Activated T-cell treated with anti-CD3 and anti-CD28 coated beads for 48 hours (primary cell): ENCODE measurements at regions not wholly inside any gene's neighbourhood (a gene's known extent, or its start where the extent isn't known, plus 50 kb on each side); places are given as distances from the start of the nearest gene placed in this dataset.
"Not testable (repeated sequence)": the region's sequence is repeated elsewhere in the genome, so short reads cannot be mapped to it uniquely, and the experiment has no call there.

Experiments used
- DNase-seq: peaks from one replicate; pipeline ENCODE4 v3.0.0-alpha.2; 2020; ENCODE audit warnings: low read depth

DNA sequence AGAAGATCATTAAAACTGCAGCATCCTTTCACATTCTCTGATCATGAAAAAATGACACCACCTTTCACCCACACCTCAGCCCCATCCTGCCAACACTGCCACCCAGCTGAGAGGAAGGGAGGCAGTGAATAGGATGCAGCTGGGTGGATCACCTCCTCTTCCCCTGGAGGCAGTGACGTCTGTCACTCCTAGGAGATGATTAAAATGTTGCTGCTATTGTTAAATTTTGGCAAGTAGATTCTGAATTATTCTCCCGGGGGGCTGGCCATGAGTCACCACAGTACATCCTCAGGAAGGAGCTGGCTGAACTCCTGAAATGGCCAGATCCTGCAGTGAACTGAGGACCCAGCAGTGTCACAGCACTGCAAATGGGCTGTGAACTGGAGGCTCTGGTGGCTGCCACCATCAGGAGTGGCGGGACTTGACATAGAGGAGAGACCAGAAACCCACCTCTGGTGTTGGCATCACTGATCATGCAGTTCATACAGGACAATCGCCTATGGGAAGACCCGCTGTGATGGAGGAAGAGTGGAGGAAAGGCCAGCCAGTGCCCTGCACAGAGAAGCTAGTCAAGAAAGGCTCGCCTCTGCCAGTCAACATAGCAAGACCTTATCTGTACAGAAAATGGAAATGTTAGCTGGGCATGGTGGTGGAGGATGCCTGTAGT, 199.1 kb downstream of the FAM43A start:
- no peak for DNase-seq

DNA sequence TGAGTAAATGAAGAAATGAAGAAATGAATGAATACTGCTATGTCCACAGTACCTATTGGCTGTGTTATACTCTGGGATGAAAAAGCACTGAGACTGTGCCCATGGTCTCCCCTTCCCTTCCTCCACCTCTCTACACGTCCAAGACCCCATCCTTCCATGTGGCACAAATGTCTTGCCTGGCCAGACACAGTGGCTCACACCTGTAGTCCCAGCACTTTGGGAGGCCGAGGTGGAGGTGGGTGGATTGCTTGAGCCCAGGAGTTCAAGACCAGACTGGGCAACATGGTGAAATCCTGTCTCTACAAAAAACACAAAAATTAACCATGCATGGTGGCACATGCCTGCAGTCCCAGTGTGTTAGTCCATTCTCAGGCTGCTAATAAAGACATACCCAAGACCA, 200.1 kb downstream of the FAM43A start:
- no peak for DNase-seq

DNA sequence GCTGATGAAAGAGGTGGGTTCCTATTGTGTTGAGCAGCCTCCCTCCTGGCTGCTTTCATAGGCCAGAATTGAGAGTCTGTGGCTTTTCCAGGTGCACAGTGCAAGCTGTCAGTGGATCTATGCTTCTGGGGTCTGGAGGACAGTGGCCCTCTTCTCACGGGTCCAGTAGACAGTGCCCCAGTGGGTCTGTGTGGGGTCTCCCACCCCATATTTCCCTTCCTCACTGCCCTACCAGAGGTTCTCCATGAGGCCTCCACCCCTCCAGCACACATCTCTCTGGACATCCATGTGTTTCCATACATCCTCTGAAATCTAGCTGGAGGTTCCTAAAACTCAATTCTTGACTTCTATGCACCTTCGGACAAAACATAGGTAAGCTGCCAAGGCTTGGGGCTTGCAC, 201.2 kb downstream of the FAM43A start:
- DNase-seq = no peak

DNA sequence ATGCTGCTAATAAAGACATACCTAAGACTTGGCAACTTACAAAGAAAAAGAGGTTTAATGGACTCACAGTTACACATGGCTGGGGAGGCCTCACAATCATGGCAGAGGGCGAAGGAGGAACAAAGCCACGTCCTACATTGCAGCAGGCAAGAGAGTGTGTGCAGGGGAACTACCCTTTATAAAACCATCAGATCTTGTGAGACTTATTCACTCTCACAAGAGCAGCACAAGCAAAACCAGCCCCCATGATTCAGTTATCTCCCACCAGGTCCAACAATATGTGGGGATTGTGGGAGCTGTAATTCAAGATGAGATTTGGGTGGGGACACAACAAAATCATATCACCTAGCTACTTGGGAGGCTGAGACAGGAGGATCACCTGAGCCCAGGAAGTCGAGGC, 202.4 kb downstream of the FAM43A start:
- not testable (repeated sequence) for DNase-seq

DNA sequence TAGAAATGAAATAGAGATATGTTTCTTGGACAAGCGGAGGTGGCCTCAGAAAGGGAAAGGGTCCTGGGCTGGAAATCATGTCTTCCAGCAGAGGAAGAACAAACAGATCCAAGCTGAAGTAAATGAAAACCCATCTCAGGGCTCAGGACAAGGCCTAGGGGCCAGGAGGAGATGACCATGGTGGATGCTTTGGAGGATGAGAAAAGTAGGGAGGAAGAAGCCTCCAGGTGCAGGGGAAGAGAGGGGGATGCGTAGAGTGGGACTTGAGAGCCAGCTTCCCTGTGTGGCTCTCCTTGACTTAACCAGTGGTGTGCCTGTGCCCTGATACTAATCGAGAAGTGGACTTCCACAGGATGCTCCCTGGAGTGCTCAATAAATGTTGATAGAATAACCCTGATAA, 203.2 kb downstream of the FAM43A start:
- no peak for DNase-seq

DNA sequence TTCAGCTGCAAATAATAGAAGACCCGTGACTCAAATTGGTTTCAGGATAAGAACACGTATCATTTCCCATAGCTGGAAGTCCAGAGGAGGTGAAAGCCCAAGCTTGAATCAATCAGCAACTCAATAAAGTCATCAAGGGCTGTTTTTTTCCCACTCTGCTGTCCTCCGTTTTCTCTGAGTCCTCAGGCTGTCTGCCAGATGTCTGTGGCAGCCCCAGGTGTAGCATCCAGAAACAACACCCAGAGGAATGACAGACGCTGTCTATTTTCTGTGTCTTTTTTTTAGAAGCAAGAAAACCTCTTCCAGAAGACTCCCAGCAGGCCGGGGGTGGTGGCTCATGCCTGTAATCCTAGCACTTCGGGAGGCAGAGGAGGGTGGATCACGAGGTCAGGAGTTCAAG, 204.4 kb downstream of the FAM43A start:
- no peak for DNase-seq

DNA sequence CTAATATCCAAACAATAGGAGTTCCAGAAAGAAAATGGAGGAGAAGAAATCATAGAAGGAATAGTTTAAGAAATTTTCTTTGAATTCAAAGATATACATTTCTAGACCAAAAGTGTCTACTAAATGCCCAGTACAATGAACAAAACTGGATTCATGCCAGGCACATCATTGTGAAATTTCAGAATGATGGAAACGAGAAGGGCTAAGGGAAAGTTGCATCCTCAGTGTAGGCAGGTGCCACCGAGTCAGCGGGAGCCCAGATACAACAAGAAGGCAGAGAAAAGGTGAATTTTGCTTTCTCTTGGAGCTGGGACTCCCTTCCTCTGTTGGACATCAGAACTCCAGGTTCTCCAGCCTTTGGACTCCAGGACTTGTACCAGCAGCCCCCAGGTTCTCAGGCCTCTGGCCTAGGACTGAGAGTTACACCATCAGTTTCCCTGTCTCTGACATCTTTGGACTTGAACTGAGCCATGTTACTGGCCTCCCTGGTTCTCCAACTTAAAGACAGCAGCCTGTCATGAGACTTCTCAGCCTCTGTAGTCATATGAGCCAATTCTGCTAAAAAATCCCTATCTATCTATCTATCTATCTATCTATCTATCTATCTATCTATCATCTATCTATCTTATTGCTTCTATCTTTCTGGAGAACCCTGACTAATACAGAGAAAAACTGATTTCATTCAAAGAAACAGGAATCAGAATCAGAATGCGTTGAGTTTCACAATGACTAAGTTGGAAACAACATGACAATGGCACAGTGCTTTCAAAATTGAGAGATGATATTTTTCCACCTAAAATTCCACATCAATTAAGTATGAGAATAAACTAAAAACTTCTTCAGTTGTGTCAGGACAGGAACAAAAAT, 207.7 kb downstream of the FAM43A start:
- no peak for DNase-seq

DNA sequence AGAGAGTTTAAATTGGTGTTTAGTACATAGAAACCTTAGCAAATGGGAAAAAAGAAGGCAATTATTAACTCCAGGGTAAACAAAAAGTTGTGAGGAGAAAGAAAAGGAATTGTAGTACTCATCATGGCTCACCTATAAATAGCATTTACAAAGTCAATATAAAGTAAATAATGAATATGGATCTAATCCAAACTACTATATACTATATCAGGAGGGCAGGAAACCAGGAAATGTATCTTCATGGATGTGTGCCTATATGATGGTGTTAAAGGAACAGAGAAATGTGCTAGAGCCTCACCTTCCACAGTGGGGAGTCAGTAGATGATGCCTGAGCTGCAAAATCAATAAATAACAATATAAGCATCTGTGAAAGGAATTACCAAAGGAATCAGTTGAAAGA, 208.9 kb downstream of the FAM43A start:
- DNase-seq = no peak

DNA sequence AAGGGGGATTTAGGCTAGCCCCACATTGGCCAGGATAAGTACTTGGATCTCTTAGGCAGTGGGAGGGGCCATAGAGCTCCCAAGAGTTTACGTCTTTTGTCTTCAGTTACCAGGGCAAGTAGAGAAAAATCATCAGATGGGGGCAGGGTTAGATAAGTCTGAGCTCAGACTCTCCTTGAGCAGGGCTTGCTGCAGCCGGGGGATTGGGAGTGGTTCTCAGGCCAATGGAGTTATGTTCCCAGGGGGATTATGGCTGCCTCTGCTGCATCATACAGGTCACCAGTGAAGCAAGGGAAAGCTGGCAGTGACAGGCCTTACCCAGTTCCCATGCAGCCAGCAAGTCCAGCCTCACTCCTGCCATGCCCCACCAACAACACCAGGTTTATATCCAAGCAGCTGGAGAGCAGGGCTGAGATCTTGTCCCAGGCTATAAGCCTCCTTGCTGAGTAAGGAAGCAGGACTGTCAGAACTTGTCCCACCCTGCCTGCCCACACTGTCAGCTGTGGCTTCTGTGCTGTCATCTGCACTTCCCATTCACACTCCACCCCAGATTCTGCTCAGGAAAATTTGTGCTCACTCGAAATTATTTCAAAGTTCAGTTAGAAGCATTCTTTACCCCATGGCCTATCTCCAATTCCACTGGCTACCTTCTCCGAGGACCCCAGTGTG, 215.3 kb downstream of the FAM43A start:
- DNase-seq = no peak

DNA sequence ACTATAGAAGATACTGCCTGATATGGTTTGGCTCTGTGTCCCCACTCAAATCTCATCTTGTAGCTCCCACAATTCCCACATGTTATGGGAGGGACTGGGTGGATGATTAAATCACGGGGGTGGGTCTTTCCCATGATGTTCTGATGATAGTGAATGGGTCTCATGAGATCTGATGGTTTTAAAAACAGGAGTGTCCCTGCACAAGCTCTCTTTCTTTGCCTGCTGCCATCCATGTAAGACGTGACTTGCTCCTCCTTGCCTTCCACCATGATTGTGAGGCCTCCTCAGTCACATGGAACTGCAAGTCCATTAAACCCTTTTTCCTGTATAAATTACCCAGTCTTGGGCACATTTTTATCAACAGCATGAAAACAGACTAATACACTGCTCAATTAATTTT, 217.8 kb downstream of the FAM43A start:
- DNase-seq = not testable (repeated sequence)

DNA sequence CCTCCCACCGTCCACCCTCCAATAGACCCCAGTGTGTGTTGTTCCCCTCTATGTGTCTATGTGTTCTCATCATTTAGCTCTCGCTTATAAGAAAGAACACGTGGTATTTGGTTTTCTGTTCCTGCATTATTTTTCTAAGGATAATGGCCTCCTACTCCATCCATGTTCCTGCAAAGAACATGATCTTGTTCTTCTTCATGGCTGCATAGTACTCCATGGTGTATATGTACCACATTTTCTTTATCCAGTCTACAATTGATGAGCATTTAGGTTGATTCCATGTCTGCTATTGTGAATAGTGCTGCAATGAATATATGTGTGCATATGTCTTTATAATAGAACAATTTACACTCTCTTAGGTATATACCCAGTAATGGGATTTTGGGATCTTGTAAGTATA, 219.3 kb downstream of the FAM43A start:
- not testable (repeated sequence) for DNase-seq

DNA sequence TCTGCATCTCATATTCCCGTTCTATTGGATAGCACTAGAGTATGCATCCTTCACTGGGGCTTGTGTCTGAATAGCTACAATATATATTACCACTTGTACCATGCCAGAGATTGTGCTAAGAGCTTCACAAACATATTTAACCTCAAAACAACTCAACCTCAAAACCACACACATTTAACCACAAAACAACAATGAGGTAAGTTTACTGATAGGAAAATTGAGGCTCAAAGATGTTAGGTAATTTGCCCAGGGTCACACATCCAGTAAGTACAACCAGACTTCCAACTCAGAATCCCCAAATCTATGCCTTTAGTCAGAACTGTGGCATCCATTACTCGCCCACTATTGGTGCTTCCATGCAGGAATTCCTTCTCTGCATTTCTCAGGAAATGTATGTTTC, 220.0 kb downstream of the FAM43A start:
- DNase-seq = no peak

DNA sequence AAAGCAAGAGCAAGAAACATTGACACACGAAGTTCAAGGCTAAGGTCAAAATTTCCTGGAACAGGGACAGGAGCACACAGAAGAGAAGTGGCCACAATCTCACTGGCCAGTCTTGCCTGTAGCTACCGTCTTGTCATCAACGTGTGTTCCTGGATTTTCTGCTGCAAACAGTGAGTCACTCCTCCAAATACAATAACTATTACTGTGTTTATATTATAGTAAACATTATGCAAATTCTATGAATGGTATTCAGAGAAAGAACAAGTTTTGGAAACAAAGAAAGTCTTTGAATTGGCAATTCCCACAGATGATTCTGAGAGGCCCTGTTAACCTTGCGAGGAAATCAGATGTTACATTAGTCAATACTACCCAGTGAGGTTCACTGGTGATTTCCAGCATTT, 220.5 kb downstream of the FAM43A start:
- DNase-seq = no peak

DNA sequence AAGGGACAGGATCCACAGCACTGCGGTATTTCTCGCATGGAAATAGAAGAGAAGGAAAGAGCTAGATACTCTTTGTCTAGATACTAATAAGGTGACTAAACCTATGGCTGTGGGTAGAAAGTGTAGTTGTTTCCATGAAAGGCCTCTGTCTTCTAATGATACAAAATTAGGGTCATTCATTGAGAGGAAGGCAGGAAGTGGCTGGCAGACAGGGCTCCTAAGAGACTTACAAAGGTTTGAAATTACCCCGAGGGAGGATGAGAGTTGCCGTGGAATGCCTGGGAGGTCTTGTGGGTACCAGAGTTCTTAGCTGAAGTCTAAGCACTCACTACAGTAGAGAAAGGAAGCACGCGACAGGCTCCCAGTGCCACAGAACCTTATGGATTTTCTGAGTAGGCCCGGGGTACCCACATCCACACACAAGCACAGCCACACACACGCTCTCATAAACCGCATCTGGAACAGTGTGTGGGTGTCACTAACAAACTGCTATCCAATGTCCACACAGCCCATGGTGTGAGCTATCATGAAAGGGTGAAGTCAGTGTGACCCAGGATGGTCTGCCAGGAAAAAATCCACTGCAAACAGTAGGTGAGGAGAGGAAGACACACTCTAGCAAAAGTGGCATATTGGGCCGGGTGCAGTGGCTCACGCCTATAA, 221.4 kb downstream of the FAM43A start:
- DNase-seq = no peak

DNA sequence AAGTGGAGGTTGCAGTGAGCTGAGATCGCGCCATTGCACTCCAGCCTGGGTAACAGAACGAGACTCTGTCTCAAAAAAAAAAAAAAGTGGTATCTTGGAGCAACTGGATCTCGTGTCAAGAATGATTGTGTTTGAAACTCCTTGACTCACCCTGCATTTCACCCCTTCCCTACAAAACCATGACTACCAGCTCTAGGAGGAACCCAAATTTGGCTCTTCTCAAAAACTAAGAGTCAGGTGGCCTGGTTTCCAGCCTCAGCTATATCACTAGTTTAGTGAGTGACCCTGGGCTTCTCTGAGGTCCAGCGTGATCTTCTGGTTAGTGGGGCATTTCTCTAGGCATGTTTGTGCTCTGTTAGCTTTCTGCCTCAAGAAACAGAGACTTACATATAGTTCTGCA, 222.1 kb downstream of the FAM43A start:
- no peak for DNase-seq

DNA sequence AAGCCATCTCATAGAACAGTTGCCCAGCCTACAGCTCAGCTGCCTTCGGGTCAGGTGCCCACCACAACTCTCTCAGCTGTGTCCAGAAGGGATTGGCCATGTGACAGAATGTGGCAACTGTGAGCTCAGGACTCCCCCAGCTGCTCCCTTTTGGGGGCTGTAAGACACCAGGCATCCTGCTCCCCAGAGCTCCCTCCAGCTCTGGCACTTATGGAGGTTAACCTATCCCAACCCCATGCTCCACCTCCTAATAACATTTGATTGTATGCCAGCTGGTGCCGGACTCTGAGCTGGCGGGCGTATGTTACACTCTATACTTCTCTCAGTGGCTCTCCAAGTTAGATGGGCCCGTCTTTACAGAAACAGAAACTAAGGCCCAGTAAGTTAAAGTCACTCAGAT, 222.8 kb downstream of the FAM43A start:
- no peak for DNase-seq

DNA sequence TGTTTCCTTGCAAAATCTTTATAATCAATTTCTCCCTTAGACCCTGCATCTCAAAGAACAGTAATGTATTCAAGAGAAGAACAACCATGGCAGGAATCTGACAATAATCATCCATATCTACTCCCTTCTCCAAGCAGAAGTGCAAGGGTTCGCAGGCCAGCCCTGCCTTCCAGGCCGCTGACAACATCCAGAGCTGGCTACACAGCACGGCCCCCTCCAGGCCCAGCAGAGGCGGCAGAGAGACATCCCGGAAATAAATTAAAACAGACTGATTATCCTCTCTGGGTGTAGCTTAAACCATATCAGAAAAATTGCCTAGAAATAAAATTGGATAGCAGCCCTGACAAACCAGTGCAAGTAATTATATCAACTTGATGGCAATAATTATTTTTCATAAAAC, 223.3 kb downstream of the FAM43A start:
- no peak for DNase-seq

DNA sequence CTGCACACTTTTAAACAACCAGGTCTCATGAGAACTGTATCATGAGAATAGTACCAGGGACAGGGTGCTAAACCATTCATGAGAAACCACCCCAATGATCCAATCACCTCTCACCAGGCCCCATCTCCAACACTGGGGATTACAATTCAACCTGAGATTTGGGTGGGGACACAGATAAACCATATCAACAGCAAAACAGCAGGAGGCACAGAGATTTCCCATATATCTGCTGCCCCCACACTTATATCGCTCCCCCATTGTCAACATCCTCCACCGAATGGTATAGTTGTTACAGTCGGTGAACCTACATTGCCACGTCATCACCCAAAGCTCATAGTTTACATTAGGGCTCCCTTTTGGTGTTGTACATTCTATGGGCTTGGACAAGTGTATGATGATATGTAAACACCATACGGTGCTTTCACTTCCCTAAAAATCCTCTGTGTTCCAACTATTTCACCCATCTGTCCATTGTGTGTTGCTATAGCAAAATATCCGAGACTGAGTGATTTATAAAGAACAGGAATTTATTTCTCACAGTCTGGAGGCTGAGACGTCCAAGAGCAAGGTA, 224.8 kb downstream of the FAM43A start:
- no peak for DNase-seq

DNA sequence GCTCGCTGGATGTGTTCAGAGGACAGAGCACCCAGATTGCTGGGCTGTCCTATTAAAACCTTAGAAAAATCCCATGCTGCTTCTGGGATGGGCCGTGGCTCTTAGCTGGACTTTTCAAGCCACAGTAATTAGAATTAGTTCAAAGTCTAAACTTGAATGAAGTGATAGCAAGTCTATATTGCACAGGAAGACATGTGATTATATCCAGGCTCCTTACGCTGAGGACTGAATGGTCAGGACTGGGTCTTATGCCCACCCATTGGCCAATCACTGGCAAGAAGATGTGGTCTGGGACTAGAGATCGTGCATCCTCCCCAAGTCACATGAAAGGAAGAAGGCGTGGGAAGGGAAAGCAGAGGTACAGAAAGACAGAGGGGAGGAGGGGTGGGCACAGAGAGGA, 227.6 kb downstream of the FAM43A start:
- no peak for DNase-seq

DNA sequence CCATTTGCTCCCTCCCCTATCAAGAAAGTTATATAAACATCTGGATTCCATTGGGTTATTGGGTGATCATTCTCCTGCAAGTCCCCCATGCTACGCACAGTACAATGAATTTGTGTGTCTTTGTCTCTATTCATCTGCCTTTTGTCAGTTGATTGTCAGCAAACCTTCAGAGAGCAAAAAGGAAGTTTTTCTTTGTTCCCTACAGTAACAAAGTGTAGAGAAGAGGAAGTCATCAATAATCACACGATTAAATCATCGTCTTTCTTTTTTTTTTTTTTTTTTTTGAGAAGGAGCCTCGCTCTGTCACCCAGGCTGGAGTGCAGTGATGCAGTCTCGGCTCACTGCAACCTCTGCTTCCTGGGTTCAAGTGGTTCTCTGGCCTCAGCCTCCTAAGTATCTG, 239.2 kb downstream of the FAM43A start:
- DNase-seq = not testable (repeated sequence)

DNA sequence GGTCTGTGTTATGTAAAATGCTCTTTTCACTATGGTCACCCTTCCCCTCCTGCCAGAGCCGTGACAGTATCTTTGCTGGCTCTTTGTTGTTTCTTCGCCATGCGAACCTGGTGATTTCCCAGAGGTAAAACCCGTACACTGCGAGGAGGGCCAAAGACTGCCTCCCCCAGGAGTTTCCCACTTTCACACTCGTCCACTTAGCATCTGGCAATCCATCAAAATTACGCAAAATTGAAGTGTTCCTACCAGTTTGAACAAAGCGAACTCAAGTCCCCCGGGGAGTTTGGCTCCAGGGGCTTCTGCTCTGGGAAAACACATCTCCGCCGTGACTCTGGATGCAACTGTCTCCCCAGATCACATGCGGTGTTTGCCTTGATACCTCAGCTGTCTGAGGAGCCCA, 239.9 kb downstream of the FAM43A start:
- no peak for DNase-seq

DNA sequence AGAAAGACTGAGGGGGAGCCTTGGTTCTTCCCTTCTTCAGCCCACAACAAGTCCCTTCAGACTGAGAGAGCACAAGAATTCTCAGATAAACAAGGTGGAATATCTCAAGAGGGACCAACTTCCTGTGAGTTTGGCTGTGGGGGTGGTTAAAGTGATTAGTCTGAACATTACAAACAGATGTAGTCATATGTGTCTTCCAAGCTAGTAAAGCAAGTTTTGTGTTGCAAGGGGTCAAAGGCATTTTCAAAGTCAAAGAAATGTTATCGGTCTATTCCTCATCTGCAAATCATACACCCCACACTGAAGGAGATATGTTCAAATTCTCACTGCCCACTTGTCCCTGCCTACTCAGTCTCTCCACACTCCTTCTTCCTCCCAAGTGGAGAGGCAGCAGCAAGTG, 242.5 kb downstream of the FAM43A start:
- no peak for DNase-seq
